OCI-M1 (cell line): ENCODE measurements at regions not wholly inside any gene's neighbourhood (a gene's known extent, or its start where the extent isn't known, plus 50 kb on each side); places are given as distances from the start of the nearest gene placed in this dataset.
"Not testable (repeated sequence)": the region's sequence is repeated elsewhere in the genome, so short reads cannot be mapped to it uniquely, and the experiment has no call there.

Source experiments
- DNase-seq: peaks from one replicate; lab custom pipeline; 2025; lab: John Stamatoyannopoulos, UW

GRCh38 chr10:83517456-83517855, 621.9 kb upstream of the GHITM start:
- DNase-seq: no peak

DNA sequence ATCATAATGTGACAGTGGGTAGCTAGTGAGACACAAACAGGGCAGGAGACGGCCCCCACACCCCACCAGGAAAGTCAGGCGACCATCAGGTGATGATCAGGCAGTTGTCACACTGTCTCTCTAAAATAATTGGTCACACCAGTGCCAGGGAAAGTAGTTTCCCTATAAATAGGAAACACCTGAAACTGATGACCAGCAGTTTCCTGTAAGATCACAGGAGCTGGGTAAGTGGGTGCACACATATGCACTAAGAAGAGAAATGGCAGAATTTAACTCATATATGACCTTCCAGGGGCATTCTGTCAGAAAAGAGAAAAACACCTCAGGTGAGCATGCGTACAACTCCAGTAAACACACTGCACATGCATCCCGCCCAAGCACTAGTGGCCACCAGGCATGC, 620.5 kb upstream of the GHITM start:
- DNase-seq: no peak

DNA sequence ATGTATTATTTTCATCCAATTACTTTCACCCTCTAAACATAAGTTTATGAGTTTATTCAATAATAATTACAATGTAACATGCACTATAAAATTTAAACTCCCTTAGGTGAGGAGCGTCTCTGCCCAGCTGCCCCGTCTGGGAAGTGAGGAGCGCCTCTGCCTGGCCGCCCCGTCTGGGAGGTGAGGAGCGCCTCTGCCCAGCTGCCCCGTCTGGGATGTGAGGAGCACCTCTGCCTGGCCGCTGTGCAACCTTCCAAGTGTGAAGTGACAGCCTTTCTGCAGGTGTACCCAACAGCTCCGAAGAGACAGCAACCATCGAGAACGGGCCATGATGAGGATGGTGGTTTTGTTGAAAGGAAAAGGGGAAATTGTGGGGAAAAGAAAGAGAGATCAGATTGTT, 618.9 kb upstream of the GHITM start:
- not testable (repeated sequence) for DNase-seq

- DNase-seq: no peak
Observed at GRCh38 chr10:83522456-83522855, 616.9 kb upstream of the GHITM start.

DNA sequence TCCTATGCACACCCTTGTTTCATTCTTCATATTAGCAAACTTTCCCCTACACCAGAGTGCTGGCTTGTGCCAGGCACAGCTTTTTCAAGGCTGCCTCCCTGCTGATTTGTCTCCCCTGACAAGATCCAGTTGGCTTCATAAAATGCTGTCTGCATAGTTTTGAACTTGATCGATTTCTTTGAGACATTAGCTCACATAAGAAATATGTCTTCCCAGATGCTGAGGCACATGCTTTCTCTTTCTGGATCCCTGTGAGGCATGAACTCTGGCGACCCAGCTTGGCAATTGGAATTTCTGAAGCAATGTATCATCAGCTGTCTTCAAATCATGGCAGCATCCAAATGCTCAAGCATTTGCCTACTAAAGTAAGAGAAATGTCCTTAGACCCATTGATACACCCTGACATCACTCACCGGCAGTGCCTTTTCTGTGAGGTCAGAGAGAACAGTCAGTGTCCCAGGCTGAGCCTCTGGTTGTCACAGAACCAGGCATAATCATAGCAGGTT, 616.4 kb upstream of the GHITM start:
- no peak for DNase-seq

DNA sequence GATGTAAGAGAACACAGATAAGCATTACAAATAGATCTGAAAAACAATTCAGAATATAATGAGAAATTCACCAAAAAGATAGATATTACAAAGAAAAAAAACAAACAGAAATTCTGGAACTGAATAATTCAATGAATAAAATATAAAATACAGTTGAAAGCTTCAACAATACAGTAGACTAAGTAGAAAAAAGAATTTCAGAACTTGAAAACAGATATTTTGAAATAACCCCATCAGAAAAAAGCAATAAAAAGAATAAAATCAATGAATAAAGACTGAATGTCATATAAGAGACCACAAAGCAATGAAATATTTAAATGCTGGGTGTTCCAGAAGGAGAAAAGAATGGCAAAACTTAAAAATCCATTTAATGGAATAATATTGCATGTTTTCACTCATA, 611.4 kb upstream of the GHITM start:
- no peak for DNase-seq

DNA sequence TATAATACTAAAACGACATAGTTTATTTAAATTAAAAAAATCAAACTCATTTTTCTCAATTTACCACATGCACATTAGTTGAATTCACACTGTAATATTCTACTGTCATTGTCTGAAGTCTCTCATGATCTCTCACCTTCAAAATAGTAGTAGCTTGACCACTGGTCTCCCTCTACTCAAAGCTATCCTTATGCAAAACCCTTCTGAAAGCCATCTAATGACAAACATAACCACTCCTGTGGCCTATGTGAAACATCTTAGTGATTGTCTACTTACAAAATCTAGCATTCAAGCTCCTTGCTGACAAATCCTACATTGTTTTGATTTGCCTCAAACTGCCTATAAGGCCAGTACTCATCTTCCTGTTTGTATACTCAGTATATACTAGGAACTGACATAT, 606.0 kb upstream of the GHITM start:
- no peak for DNase-seq

DNA sequence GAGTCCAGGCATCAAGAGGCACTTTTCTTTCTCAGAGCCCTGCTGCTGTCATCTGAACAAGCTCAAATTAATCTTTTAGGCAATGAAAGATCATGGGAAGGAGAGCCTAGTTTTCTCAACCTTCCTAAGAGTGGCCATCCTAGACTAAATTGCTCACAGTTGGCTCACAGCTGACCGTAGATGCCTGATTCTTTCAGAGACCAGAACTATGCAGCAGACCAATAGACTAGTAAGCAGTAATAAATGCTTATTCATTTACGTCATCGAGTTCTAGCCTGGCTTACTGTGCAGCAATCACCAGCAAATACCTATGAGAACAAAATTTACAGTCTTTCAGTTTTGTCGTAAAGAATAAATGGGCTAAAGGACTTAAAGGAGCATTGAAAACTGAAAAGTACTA, 602.9 kb upstream of the GHITM start:
- no peak for DNase-seq

- no peak for DNase-seq
Observed at GRCh38 chr10:83538047-83538446, 601.3 kb upstream of the GHITM start.

GRCh38 chr10:83539528-83540308, 599.6 kb upstream of the GHITM start:
- DNase-seq: no peak

- DNase-seq: no peak
Observed at GRCh38 chr10:83541046-83541445, 598.3 kb upstream of the GHITM start.

GRCh38 chr10:83542774-83543411, 596.4 kb upstream of the GHITM start:
- DNase-seq: no peak

- DNase-seq: no peak
Observed at GRCh38 chr10:83543691-83544462, 595.4 kb upstream of the GHITM start.

GRCh38 chr10:83545901-83546391, 593.4 kb upstream of the GHITM start:
- peak; percentile 27 for DNase-seq

DNA sequence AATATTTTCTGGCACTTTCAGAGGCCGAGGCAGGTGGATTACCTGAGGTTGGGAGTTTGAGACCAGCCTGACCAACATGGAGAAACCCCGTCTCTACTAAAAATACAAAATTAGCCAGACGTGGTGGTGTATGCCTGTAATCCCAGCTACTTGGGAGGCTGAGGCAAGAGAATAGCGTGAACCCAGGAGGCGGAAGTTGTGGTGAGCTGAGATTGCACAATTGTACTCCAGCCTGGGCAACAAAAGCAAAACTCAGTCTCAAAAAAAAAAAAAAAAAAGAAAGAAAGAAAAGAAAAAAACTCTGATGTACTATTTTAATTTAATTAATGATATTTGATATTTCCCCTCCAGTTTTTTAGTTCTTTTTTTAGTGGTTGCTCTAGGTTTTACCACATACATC, 588.1 kb upstream of the GHITM start:
- not testable (repeated sequence) for DNase-seq

- DNase-seq: no peak
Observed at GRCh38 chr10:83553366-83553765, 585.9 kb upstream of the GHITM start.

DNA sequence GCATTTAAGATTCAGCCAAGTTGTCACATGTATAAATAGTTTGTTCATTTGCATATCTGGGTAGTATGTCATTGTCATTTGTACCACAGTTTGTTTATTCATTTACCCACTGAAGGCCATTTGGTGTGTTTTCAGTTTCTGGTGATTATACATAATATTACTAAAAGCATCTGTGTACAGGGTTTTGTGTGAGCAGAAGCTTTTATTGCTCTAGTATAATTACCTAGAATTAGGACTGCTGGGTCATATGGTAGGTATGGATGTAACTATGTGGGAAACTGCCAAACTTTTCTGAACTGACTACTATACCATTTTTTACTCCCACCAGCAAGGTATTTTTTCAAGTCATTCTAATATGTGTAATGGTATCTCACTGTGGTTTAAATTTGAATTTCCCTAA, 584.0 kb upstream of the GHITM start:
- no peak for DNase-seq

DNA sequence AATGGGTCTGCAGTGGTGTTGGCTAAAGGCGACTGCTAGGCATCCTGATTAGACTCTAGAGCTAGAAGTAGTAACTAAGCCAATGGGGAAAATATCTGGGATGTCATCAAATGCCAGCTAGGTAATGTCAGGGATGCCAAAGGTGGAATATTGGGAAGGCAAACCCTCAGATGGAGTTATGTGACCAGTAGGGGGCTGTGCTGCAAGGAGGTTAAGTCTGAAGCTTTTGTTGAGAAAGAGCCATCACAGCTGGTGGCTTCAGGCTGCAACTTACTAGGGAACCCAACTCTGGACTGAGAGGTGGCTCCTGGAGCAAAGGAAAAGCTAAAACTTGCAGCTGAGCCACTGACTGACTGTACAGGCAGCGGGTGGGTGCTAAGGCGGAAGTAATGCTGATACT, 576.9 kb upstream of the GHITM start:
- no peak for DNase-seq

GRCh38 chr10:83564889-83565588, 574.3 kb upstream of the GHITM start:
- no peak for DNase-seq

DNA sequence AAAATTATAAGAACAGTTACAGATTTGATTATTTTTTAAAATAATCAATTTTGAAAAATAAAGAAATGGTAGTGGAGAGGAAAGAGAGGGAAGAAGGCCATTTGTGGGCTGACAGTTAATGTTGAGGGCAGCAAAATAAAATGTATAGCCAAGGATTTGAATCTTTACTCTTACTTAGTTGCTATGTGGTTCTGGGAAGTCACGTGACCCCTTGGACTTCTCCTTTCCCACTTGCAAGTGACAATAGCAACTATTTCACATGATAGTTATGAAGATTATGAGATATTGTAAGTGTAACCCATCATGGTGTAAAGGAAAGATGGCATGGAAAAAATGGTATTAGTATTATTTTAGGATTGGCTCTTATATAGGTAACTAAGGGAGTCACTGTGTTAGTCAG, 567.3 kb upstream of the GHITM start:
- peak; percentile 70 for DNase-seq

GRCh38 chr10:83574770-83575169, 564.5 kb upstream of the GHITM start:
- no peak for DNase-seq

DNA sequence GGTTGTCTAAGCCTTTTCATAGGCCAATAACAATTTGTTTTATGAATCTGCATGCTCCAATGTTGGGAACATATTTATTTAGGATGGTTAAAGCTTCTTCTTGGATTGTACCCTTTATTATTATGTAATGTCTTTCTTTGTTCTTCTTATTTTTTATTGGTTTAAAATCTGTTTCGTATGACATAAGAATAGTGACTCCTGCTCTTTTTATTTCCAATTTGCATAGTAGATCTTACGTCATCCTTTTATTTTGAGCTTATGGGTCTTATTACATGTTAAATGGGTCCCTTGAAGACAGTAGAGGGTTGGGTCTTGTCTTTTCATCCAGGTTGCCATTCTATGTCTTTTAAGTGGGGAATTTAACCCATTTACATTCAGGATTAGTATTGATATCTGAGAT, 561.9 kb upstream of the GHITM start:
- no peak for DNase-seq
